Osteocyte (in vitro differentiated cells): ENCODE measurements at regions not wholly inside any gene's neighbourhood (a gene's known extent, or its start where the extent isn't known, plus 50 kb on each side); places are given as distances from the start of the nearest gene placed in this dataset.
"Not testable (repeated sequence)": the region's sequence is repeated elsewhere in the genome, so short reads cannot be mapped to it uniquely, and the experiment has no call there.

Experiments
- DNase-seq: peaks from one replicate; pipeline ENCODE4 v3.0.0; 2021; ENCODE audit warnings: mixed read lengths; ENCODE audit not compliant: unreplicated experiment; ENCODE audit errors: extremely low spot score
- H3K27ac Mint-ChIP-seq: one replicate; pipeline ENCODE4 v1.8.0; 2021; ENCODE audit warnings: mild to moderate bottlenecking, mixed read lengths; ENCODE audit not compliant: unreplicated experiment
- H3K27me3 Mint-ChIP-seq: one replicate; pipeline ENCODE4 v1.8.0; 2021; ENCODE audit warnings: mixed read lengths; ENCODE audit not compliant: unreplicated experiment
- H3K36me3 Mint-ChIP-seq: one replicate; pipeline ENCODE4 v1.8.0; 2021; ENCODE audit warnings: mixed read lengths; ENCODE audit not compliant: unreplicated experiment
- H3K4me1 Mint-ChIP-seq: one replicate; pipeline ENCODE4 v1.8.0; 2021; ENCODE audit warnings: mixed read lengths; ENCODE audit not compliant: unreplicated experiment
- H3K4me3 Mint-ChIP-seq: one replicate; pipeline ENCODE4 v1.8.0; 2021; ENCODE audit warnings: mild to moderate bottlenecking, moderate library complexity, mixed read lengths; ENCODE audit not compliant: unreplicated experiment
- H3K9me3 Mint-ChIP-seq: one replicate; pipeline ENCODE4 v1.8.0; 2021; ENCODE audit warnings: mixed read lengths; ENCODE audit not compliant: unreplicated experiment

- H3K4me3 Mint-ChIP-seq, H3K27ac Mint-ChIP-seq, DNase-seq, H3K36me3 Mint-ChIP-seq, H3K9me3 Mint-ChIP-seq, H3K27me3 Mint-ChIP-seq, H3K4me1 Mint-ChIP-seq: not testable (repeated sequence)
These were observed 147.2 kb upstream of the TRIM73 start for GRCh38 chr7:75248216-75248615.

- H3K36me3 Mint-ChIP-seq, H3K4me3 Mint-ChIP-seq, DNase-seq, H3K4me1 Mint-ChIP-seq, H3K9me3 Mint-ChIP-seq, H3K27me3 Mint-ChIP-seq, H3K27ac Mint-ChIP-seq: not testable (repeated sequence)
These were observed 141.2 kb upstream of the TRIM73 start for GRCh38 chr7:75254238-75254637.

- not testable (repeated sequence) for H3K4me1 Mint-ChIP-seq, H3K4me3 Mint-ChIP-seq, H3K9me3 Mint-ChIP-seq, H3K27me3 Mint-ChIP-seq, DNase-seq, H3K27ac Mint-ChIP-seq, H3K36me3 Mint-ChIP-seq
These were observed 138.0 kb upstream of the TRIM73 start for GRCh38 chr7:75257442-75257841.

- DNase-seq, H3K4me1 Mint-ChIP-seq, H3K4me3 Mint-ChIP-seq, H3K27ac Mint-ChIP-seq, H3K36me3 Mint-ChIP-seq, H3K9me3 Mint-ChIP-seq, H3K27me3 Mint-ChIP-seq: not testable (repeated sequence)
These were observed 135.9 kb upstream of the TRIM73 start for GRCh38 chr7:75259454-75260003.

GRCh38 chr7:75261660-75262059, 133.8 kb upstream of the TRIM73 start:
- H3K36me3 Mint-ChIP-seq, H3K27ac Mint-ChIP-seq, H3K9me3 Mint-ChIP-seq, DNase-seq, H3K4me3 Mint-ChIP-seq, H3K27me3 Mint-ChIP-seq, H3K4me1 Mint-ChIP-seq: not testable (repeated sequence)

GRCh38 chr7:75268158-75268557, 127.3 kb upstream of the TRIM73 start:
- not testable (repeated sequence) for H3K36me3 Mint-ChIP-seq, H3K4me3 Mint-ChIP-seq, DNase-seq, H3K27me3 Mint-ChIP-seq, H3K27ac Mint-ChIP-seq, H3K9me3 Mint-ChIP-seq, H3K4me1 Mint-ChIP-seq

- H3K9me3 Mint-ChIP-seq, H3K27ac Mint-ChIP-seq, DNase-seq, H3K4me1 Mint-ChIP-seq, H3K27me3 Mint-ChIP-seq, H3K36me3 Mint-ChIP-seq, H3K4me3 Mint-ChIP-seq: not testable (repeated sequence)
These were observed 126.3 kb upstream of the TRIM73 start for GRCh38 chr7:75269159-75269558.

GRCh38 chr7:75274114-75274513, 121.3 kb upstream of the TRIM73 start:
- H3K4me3 Mint-ChIP-seq, H3K4me1 Mint-ChIP-seq, DNase-seq, H3K27me3 Mint-ChIP-seq, H3K9me3 Mint-ChIP-seq, H3K27ac Mint-ChIP-seq, H3K36me3 Mint-ChIP-seq: not testable (repeated sequence)
